T-cell (primary cell): ENCODE measurements at regions not wholly inside any gene's neighbourhood (a gene's known extent, or its start where the extent isn't known, plus 50 kb on each side); places are given as distances from the start of the nearest gene placed in this dataset.

ENCODE experiments used
- ATAC-seq, 4 experiments: fragments of 200-7000 bp in 3 of 4; fragments of 150-1000 bp in 1 of 4; cut with Tn5 transposase; replicated peaks in 1 of 4; 1 replicate in 3 of 4; 2 replicates in 1 of 4; pipeline ENCODE4 v1.10.0; 2021; ENCODE audit warnings: moderate library complexity in 3 of 4, mild to moderate bottlenecking in 2 of 4, moderate number of reproducible peaks in 1 of 4
- CTCF ChIA-PET, 2 donors: fragments of 300-600 bp; sonication (Branson Sonifier 250); formaldehyde crosslinking; loops; one replicate each; lab custom pipeline; 2022; ENCODE audit warnings: antibody characterized with exemption in 2 of 2; lab: Charles Lee
- POLR2A ChIA-PET, 2 donors: fragments of 300-600 bp; sonication (Branson Sonifier 250); formaldehyde crosslinking; loops; one replicate each; lab custom pipeline; 2022; ENCODE audit warnings: antibody characterized with exemption in 2 of 2; lab: Charles Lee
- DNase-seq, 35 experiments: peaks; one replicate each; pipeline versions ENCODE4 v3.0.0 to v3.0.0-alpha.2; 2013 to 2023
- H3K27ac ChIP-seq: one replicate; pipeline ENCODE4 v1.5.1; 2013; ENCODE audit warnings: low read length
- H3K27me3 ChIP-seq, 2 experiments: replicated peaks in 1 of 2; 1 replicate in 1 of 2; 2 replicates in 1 of 2; pipeline versions ENCODE4 v1.6.1 to v1.7.0; 2013; ENCODE audit warnings: low read length in 1 of 2, mixed read lengths in 1 of 2; ENCODE audit not compliant: control insufficient read depth in 2 of 2, insufficient read depth in 2 of 2; ENCODE audit errors: extremely low read depth in 1 of 2
- H3K36me3 ChIP-seq, 2 donors: 1 replicate in 1 of 2; 2 replicates in 1 of 2; pipeline versions ENCODE4 v1.6.1 to v1.7.0; 2013; ENCODE audit warnings: low read length in 1 of 2; ENCODE audit not compliant: control insufficient read depth in 2 of 2, insufficient read depth in 1 of 2; ENCODE audit errors: extremely low read depth in 1 of 2
- H3K4me1 ChIP-seq, 2 experiments: 1 replicate in 1 of 2; 2 replicates in 1 of 2; pipeline versions ENCODE4 v1.6.1 to v1.7.0; 2013; ENCODE audit warnings: low read length in 2 of 2, mixed read lengths in 1 of 2; ENCODE audit not compliant: insufficient read depth in 2 of 2, control insufficient read depth in 1 of 2; ENCODE audit errors: extremely low read depth in 1 of 2
- H3K4me3 ChIP-seq, 2 donors: 1 replicate in 1 of 2; 2 replicates in 1 of 2; pipeline versions ENCODE4 v1.5.1 to v1.7.0; 2013; ENCODE audit warnings: mild to moderate bottlenecking in 2 of 2, low read length in 1 of 2, moderate library complexity in 1 of 2; ENCODE audit not compliant: control insufficient read depth in 1 of 2; ENCODE audit errors: extremely low read depth in 1 of 2
- H3K9me3 ChIP-seq: 2 replicates; pipeline ENCODE4 v1.7.0; 2013
- H3K27ac Mint-ChIP-seq, 2 donors: one replicate each; pipeline ENCODE4 v1.8.0; 2020 to 2021; ENCODE audit warnings: mild to moderate bottlenecking in 2 of 2, mixed read lengths in 2 of 2
- H3K27me3 Mint-ChIP-seq, 2 donors: one replicate each; pipeline ENCODE4 v1.8.0; 2021 to 2022; ENCODE audit warnings: mixed read lengths in 2 of 2
- H3K36me3 Mint-ChIP-seq: one replicate; pipeline ENCODE4 v1.8.0; 2021; ENCODE audit warnings: mixed read lengths
- H3K4me1 Mint-ChIP-seq, 3 donors: one replicate each; pipeline ENCODE4 v1.8.0; 2020 to 2022; ENCODE audit warnings: mixed read lengths in 3 of 3, mild to moderate bottlenecking in 1 of 3
- H3K4me3 Mint-ChIP-seq, 3 donors: one replicate each; pipeline ENCODE4 v1.8.0; 2020 to 2022; ENCODE audit warnings: mild to moderate bottlenecking in 3 of 3, mixed read lengths in 3 of 3, moderate library complexity in 3 of 3
- H3K9me3 Mint-ChIP-seq, 3 donors: one replicate each; pipeline ENCODE4 v1.8.0; 2020 to 2022; ENCODE audit warnings: mixed read lengths in 3 of 3
- WGBS: methylation state at CpG from one replicate; pipeline ENCODE4 v1.1.5; 2013; ENCODE audit warnings: missing lambda C conversion rate; ENCODE audit not compliant: insufficient coverage; 5-methylcytosine and 5-hydroxymethylcytosine counted together

- ChIA-PET CTCF (no interaction called here), POLR2A (no interaction called here)
- no peaks in the 10 kb centered on the region for H3K27me3 ChIP-seq
- Mint-ChIP-seq H3K9me3 (peaks cover 0 to 9% (median 3%) of the 10 kb centered on the region in 3 donors), H3K27ac (no peak overlapping the region), H3K4me1 (no peaks in the 10 kb centered on the region), H3K27me3 (no peaks in the 10 kb centered on the region), H3K4me3 (no peak overlapping the region), H3K36me3 (no peaks in the 10 kb centered on the region)
- ATAC-seq (no peak), DNase-seq (no peak)
- WGBS, result 100% methylated on average over 1 of the region's 2 CpGs
- no peaks in the 10 kb centered on the region for H3K9me3 ChIP-seq
- H3K27ac ChIP-seq, result no peak overlapping the region
- no peaks in the 10 kb centered on the region for H3K36me3 ChIP-seq
- no peak overlapping the region for H3K4me3 ChIP-seq
- H3K4me1 ChIP-seq, result no peaks in the 10 kb centered on the region
These were observed 140.1 kb downstream of the HGF start for GRCh38 chr7:81629702-81630101.

GRCh38 chr7:81628951-81629350 is 140.9 kb downstream of the HGF start:
- no peaks in the 10 kb centered on the region for H3K4me1 ChIP-seq
- Mint-ChIP-seq H3K27ac (no peak overlapping the region), H3K4me1 (no peaks in the 10 kb centered on the region), H3K36me3 (no peaks in the 10 kb centered on the region), H3K9me3 (peaks cover 0 to 12% (median 7%) of the 10 kb centered on the region in 3 donors), H3K4me3 (no peak overlapping the region), H3K27me3 (no peaks in the 10 kb centered on the region)
- no peak overlapping the region for H3K27ac ChIP-seq
- no peak for ATAC-seq
- H3K4me3 ChIP-seq, result no peak overlapping the region
- H3K27me3 ChIP-seq, result no peaks in the 10 kb centered on the region
- H3K36me3 ChIP-seq, result no peaks in the 10 kb centered on the region
- ChIA-PET POLR2A (no interaction called here), CTCF (no interaction called here)
- no peaks in the 10 kb centered on the region for H3K9me3 ChIP-seq
- no peak for DNase-seq

GRCh38 chr7:81627536-81628287 is 142.1 kb downstream of the HGF start:
- no peaks in the 10 kb centered on the region for H3K4me1 ChIP-seq
- ChIA-PET CTCF (no interaction called here), POLR2A (no interaction called here)
- ATAC-seq (no peak), DNase-seq (no peak)
- Mint-ChIP-seq H3K4me1 (no peaks in the 10 kb centered on the region), H3K4me3 (no peak overlapping the region), H3K36me3 (no peaks in the 10 kb centered on the region), H3K27ac (no peak overlapping the region), H3K27me3 (no peaks in the 10 kb centered on the region), H3K9me3 (peaks cover 0 to 14% (median 8%) of the 10 kb centered on the region in 3 donors)
- H3K27me3 ChIP-seq, result no peaks in the 10 kb centered on the region
- H3K36me3 ChIP-seq, result no peaks in the 10 kb centered on the region
- H3K4me3 ChIP-seq, result no peak overlapping the region
- H3K27ac ChIP-seq, result no peak overlapping the region
- no CpG with 5 or more reads among the region's 6 CpGs for WGBS
- no peaks in the 10 kb centered on the region for H3K9me3 ChIP-seq

GRCh38 chr7:81626008-81626407 is 143.8 kb downstream of the HGF start:
- WGBS, result no CpG with 5 or more reads among the region's 1 CpG
- ATAC-seq (no peak), DNase-seq (no peak)
- H3K36me3 ChIP-seq, result no peaks in the 10 kb centered on the region
- Mint-ChIP-seq H3K36me3 (no peaks in the 10 kb centered on the region), H3K4me3 (no peak overlapping the region), H3K27ac (no peak overlapping the region), H3K9me3 (peaks cover 0 to 8% (median 6%) of the 10 kb centered on the region in 3 donors), H3K27me3 (no peaks in the 10 kb centered on the region), H3K4me1 (no peaks in the 10 kb centered on the region)
- H3K27ac ChIP-seq, result no peak overlapping the region
- POLR2A ChIA-PET, result no interaction called here
- H3K4me3 ChIP-seq, result no peak overlapping the region
- CTCF ChIA-PET, result interaction anchor here in 1 of 2 donors (0.6 kb wide), 1 partner anchor 134 kb away, joined by 3 read pairs; no protein-coding TSS in a partner anchor
- no peaks in the 10 kb centered on the region for H3K4me1 ChIP-seq
- no peaks in the 10 kb centered on the region for H3K9me3 ChIP-seq
- H3K27me3 ChIP-seq, result no peaks in the 10 kb centered on the region

GRCh38 chr7:81624650-81625631 is 144.9 kb downstream of the HGF start:
- Histone ChIP-seq H3K36me3 (no peaks in the 10 kb centered on the region), H3K9me3 (no peaks in the 10 kb centered on the region), H3K27ac (no peak overlapping the region), H3K27me3 (no peaks in the 10 kb centered on the region), H3K4me1 (no peaks in the 10 kb centered on the region), H3K4me3 (no peak overlapping the region)
- DNase-seq, result no peak
- 72% methylated on average over 2 of the region's 6 CpGs for WGBS
- no peaks in the 10 kb centered on the region for H3K27me3 Mint-ChIP-seq
- POLR2A ChIA-PET, result no interaction called here
- CTCF ChIA-PET, result no interaction called here
- no peaks in the 10 kb centered on the region for H3K36me3 Mint-ChIP-seq
- no peaks in the 10 kb centered on the region for H3K4me1 Mint-ChIP-seq
- H3K27ac Mint-ChIP-seq, result no peak overlapping the region
- no peak overlapping the region for H3K4me3 Mint-ChIP-seq
- ATAC-seq, result no peak
- peaks cover 0 to 9% (median 5%) of the 10 kb centered on the region in 3 donors for H3K9me3 Mint-ChIP-seq

- no peak for DNase-seq
- Mint-ChIP-seq H3K4me1 (no peaks in the 10 kb centered on the region), H3K36me3 (no peaks in the 10 kb centered on the region), H3K4me3 (no peak overlapping the region), H3K27ac (no peak overlapping the region), H3K27me3 (no peaks in the 10 kb centered on the region), H3K9me3 (peaks cover 0 to 9% (median 7%) of the 10 kb centered on the region in 3 donors)
- ATAC-seq, result no peak
- no peaks in the 10 kb centered on the region for H3K27me3 ChIP-seq
- H3K4me3 ChIP-seq, result no peak overlapping the region
- WGBS, result no CpG with 5 or more reads among the region's 1 CpG
- ChIA-PET POLR2A (no interaction called here), CTCF (no interaction called here)
- H3K36me3 ChIP-seq, result no peaks in the 10 kb centered on the region
- no peaks in the 10 kb centered on the region for H3K9me3 ChIP-seq
- H3K27ac ChIP-seq, result no peak overlapping the region
- no peaks in the 10 kb centered on the region for H3K4me1 ChIP-seq
These were observed 145.7 kb downstream of the HGF start for GRCh38 chr7:81624021-81624592.
